D721Med (cell line): ENCODE measurements at regions not wholly inside any gene's neighbourhood (a gene's known extent, or its start where the extent isn't known, plus 50 kb on each side); places are given as distances from the start of the nearest gene placed in this dataset.

Experiments used
- DNase-seq: peaks from one replicate; pipeline ENCODE4 v3.0.0; 2011; ENCODE audit warnings: low spot score; ENCODE audit not compliant: insufficient read length
- FAIRE-seq: peaks from 2 replicates; lab custom pipeline; 2011; peaks lifted over from hg19 to GRCh38; lab: Jason Lieb, UNC
- CTCF ChIP-seq: IDR thresholded peaks from 2 replicates; pipeline ENCODE4 v1.5.1; 2012; ENCODE audit warnings: mild to moderate bottlenecking, control low read depth; ENCODE audit not compliant: insufficient read depth; ENCODE audit errors: missing control alignments

- no peak for TF ChIP-seq CTCF
- FAIRE-seq (peak; percentile 44), DNase-seq (no peak)
Observed at GRCh38 chr3:1848935-1849334, 249.7 kb upstream of the CNTN4 start.

GRCh38 chr3:1852950-1853349, 245.7 kb upstream of the CNTN4 start:
- no peak for DNase-seq
- FAIRE-seq = no peak
- no peak for TF ChIP-seq CTCF

GRCh38 chr3:1855841-1856240, 242.8 kb upstream of the CNTN4 start:
- FAIRE-seq (peak; percentile 41), DNase-seq (no peak)
- no peak for TF ChIP-seq CTCF

GRCh38 chr3:1870738-1871137, 227.9 kb upstream of the CNTN4 start:
- DNase-seq = no peak
- FAIRE-seq = no peak
- no peak for TF ChIP-seq CTCF

- FAIRE-seq = no peak
- no peak for TF ChIP-seq CTCF
- no peak for DNase-seq
Observed at GRCh38 chr3:1883534-1883933, 215.1 kb upstream of the CNTN4 start.

- no peak for FAIRE-seq
- DNase-seq = no peak
- TF ChIP-seq CTCF = no peak
Observed at GRCh38 chr3:1892459-1892858, 206.2 kb upstream of the CNTN4 start.

- no peak for FAIRE-seq
- DNase-seq = no peak
- no peak for TF ChIP-seq CTCF
Observed at GRCh38 chr3:1902416-1902815, 196.2 kb upstream of the CNTN4 start.
